ENCODE measurements at regions not wholly inside any gene's neighbourhood (a gene's known extent, or its start where the extent isn't known, plus 50 kb on each side); places are given as distances from the start of the nearest gene placed in this dataset.

DNA sequence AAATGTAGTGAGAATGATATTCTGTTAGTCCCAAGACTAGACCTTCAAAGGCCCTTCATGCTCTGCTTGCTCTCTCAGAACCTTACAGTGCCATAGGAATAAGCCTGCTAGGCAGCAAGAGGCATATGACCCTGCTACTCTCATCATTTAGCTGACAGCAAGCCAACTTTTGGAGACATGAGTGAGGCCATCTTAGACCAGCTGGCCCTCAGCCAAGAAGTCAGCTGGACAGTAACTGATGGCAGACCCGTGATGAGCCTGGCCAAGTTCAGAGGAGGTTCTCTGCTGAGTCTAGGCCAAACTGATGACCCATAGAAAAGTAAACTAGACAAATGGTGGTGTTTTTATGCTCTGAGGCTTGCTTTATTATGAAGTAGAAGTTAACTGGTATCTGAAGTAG lies 82.6 kb downstream of the C18orf54 start:
- Mint-ChIP-seq H3K27me3 (ENCODE audit: low read depth) (no peaks in the 10 kb centered on the region), H3K36me3 (no peaks in the 10 kb centered on the region), H3K9me3 (no peaks in the 10 kb centered on the region), H3K4me1 (peaks cover 11% of the 10 kb centered on the region), H3K4me3 (no peak overlapping the region), H3K27ac (no peak overlapping the region)
- ChIA-PET CTCF (no interaction called here), POLR2A (no interaction called here)
- DNase-seq (ENCODE audit: low spot score) (no peak), ATAC-seq (no peak)
- TF ChIP-seq, protein P1, sequence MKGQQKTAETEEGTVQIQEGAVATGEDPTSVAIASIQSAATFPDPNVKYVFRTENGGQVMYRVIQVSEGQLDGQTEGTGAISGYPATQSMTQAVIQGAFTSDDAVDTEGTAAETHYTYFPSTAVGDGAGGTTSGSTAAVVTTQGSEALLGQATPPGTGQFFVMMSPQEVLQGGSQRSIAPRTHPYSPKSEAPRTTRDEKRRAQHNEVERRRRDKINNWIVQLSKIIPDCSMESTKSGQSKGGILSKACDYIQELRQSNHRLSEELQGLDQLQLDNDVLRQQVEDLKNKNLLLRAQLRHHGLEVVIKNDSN (CRISPR knock-in tag; IDR thresholded peaks at IDR 0.05) = no peak
- TF ChIP-seq RELA (CRISPR knock-in tag; IDR thresholded peaks at IDR 0.05; ENCODE audit: borderline replicate concordance) = no peak

GRCh38 chr18:54444319-54444914 lies 86.7 kb downstream of the C18orf54 start:
- DNase-seq (ENCODE audit: low spot score) = peak; percentile 80
- CTCF ChIA-PET = interaction anchor here (0.6 to 2.1 kb wide), 37 partner anchors 9 to 506 kb away, joined by 3 to 31 read pairs (median 5); partner anchors contain the start of genes C18orf54 and STARD6
- ATAC-seq = peak; percentile 95
- TF ChIP-seq, protein P2, sequence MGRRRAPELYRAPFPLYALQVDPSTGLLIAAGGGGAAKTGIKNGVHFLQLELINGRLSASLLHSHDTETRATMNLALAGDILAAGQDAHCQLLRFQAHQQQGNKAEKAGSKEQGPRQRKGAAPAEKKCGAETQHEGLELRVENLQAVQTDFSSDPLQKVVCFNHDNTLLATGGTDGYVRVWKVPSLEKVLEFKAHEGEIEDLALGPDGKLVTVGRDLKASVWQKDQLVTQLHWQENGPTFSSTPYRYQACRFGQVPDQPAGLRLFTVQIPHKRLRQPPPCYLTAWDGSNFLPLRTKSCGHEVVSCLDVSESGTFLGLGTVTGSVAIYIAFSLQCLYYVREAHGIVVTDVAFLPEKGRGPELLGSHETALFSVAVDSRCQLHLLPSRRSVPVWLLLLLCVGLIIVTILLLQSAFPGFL (CRISPR knock-in tag; IDR thresholded peaks at IDR 0.05; ENCODE audit: borderline replicate concordance) = no peak
- TF ChIP-seq CTCF (IDR thresholded peaks at IDR 0.05) = peak; percentile 71
- Mint-ChIP-seq H3K27me3 (ENCODE audit: low read depth) (no peaks in the 10 kb centered on the region), H3K9me3 (peaks cover 10% of the 10 kb centered on the region), H3K36me3 (peaks cover 8% of the 10 kb centered on the region; the same call in 1 of the 2 replicates), H3K4me1 (peaks cover 11% of the 10 kb centered on the region), H3K27ac (peak overlapping the region; percentile 74), H3K4me3 (no peak overlapping the region)
- POLR2A ChIA-PET = interaction anchor here (0.6 kb wide), 1 partner anchor 151 kb away, joined by 3 read pairs; no protein-coding TSS in a partner anchor

DNA sequence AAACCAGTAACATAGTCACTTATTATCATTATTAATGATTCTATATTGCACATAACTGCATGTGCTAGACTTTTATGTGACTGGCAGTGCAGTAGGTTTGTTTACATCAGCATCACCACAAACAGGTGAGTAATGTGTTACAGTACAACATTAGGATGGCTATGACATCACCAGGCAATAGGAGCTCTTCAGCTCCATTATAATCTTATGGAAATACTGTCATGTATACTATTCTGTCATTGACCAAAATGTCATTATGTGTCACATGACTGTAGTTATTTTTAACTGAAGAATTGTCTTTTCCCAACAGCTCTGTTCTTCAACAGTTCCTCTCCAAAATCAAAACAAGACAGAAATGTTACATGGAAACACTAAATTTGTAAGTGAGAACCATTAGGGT lies 96.3 kb downstream of the C18orf54 start:
- ATAC-seq = no peak
- TF ChIP-seq, protein P3, sequence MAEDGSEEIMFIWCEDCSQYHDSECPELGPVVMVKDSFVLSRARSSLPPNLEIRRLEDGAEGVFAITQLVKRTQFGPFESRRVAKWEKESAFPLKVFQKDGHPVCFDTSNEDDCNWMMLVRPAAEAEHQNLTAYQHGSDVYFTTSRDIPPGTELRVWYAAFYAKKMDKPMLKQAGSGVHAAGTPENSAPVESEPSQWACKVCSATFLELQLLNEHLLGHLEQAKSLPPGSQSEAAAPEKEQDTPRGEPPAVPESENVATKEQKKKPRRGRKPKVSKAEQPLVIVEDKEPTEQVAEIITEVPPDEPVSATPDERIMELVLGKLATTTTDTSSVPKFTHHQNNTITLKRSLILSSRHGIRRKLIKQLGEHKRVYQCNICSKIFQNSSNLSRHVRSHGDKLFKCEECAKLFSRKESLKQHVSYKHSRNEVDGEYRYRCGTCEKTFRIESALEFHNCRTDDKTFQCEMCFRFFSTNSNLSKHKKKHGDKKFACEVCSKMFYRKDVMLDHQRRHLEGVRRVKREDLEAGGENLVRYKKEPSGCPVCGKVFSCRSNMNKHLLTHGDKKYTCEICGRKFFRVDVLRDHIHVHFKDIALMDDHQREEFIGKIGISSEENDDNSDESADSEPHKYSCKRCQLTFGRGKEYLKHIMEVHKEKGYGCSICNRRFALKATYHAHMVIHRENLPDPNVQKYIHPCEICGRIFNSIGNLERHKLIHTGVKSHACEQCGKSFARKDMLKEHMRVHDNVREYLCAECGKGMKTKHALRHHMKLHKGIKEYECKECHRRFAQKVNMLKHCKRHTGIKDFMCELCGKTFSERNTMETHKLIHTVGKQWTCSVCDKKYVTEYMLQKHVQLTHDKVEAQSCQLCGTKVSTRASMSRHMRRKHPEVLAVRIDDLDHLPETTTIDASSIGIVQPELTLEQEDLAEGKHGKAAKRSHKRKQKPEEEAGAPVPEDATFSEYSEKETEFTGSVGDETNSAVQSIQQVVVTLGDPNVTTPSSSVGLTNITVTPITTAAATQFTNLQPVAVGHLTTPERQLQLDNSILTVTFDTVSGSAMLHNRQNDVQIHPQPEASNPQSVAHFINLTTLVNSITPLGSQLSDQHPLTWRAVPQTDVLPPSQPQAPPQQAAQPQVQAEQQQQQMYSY (CRISPR knock-in tag; IDR thresholded peaks at IDR 0.05) = no peak
- TF ChIP-seq MLX (CRISPR knock-in tag; IDR thresholded peaks at IDR 0.05) = no peak

GRCh38 chr18:54465502-54465901 lies 107.8 kb downstream of the C18orf54 start:
- DNase-seq (ENCODE audit: low spot score) (no peak), ATAC-seq (no peak)
- ChIA-PET POLR2A (interaction anchor here (1.1 kb wide), 1 partner anchor 15 kb away, joined by 3 read pairs; no protein-coding TSS in a partner anchor), CTCF (interaction anchor here (1.0 kb wide), 1 partner anchor 21 kb away, joined by 4 read pairs; no protein-coding TSS in a partner anchor)
- Mint-ChIP-seq H3K36me3 (no peaks in the 10 kb centered on the region), H3K4me3 (no peak overlapping the region), H3K4me1 (peaks cover 16% of the 10 kb centered on the region), H3K27me3 (ENCODE audit: low read depth) (no peaks in the 10 kb centered on the region), H3K27ac (no peak overlapping the region; the same call in 1 of the 2 replicates), H3K9me3 (no peaks in the 10 kb centered on the region)
- no peak for TF ChIP-seq ATF6 (CRISPR knock-in tag; IDR thresholded peaks at IDR 0.05)
- TF ChIP-seq, protein P4, sequence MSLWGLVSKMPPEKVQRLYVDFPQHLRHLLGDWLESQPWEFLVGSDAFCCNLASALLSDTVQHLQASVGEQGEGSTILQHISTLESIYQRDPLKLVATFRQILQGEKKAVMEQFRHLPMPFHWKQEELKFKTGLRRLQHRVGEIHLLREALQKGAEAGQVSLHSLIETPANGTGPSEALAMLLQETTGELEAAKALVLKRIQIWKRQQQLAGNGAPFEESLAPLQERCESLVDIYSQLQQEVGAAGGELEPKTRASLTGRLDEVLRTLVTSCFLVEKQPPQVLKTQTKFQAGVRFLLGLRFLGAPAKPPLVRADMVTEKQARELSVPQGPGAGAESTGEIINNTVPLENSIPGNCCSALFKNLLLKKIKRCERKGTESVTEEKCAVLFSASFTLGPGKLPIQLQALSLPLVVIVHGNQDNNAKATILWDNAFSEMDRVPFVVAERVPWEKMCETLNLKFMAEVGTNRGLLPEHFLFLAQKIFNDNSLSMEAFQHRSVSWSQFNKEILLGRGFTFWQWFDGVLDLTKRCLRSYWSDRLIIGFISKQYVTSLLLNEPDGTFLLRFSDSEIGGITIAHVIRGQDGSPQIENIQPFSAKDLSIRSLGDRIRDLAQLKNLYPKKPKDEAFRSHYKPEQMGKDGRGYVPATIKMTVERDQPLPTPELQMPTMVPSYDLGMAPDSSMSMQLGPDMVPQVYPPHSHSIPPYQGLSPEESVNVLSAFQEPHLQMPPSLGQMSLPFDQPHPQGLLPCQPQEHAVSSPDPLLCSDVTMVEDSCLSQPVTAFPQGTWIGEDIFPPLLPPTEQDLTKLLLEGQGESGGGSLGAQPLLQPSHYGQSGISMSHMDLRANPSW (CRISPR knock-in tag; conservative IDR thresholded peaks at IDR 0.05; ENCODE audit: low read depth) = no peak
- TF ChIP-seq ERG (CRISPR knock-in tag; IDR thresholded peaks at IDR 0.05) = no peak

More for the DNA sequence above, 96.3 kb downstream of the C18orf54 start:
- H3K4me1 Mint-ChIP-seq = no peaks in the 10 kb centered on the region
- POLR2A ChIA-PET = no interaction called here
- no peaks in the 10 kb centered on the region for H3K27me3 Mint-ChIP-seq (ENCODE audit: low read depth)
- no peaks in the 10 kb centered on the region for H3K36me3 Mint-ChIP-seq
- CTCF ChIA-PET = interaction anchor here (1.9 kb wide), 1 partner anchor 10 kb away, joined by 8 read pairs; no protein-coding TSS in a partner anchor
- no peak overlapping the region for H3K4me3 Mint-ChIP-seq
- no peak for DNase-seq (ENCODE audit: low spot score)
- H3K27ac Mint-ChIP-seq = no peak overlapping the region
- H3K9me3 Mint-ChIP-seq = no peaks in the 10 kb centered on the region

All from WTC11 (cell line).